AG04450 (cell line): ENCODE measurements at regions not wholly inside any gene's neighbourhood (a gene's known extent, or its start where the extent isn't known, plus 50 kb on each side); places are given as distances from the start of the nearest gene placed in this dataset.

Experiments used
- CTCF ChIA-PET: fragments of 300-600, 350-600 bp; formaldehyde crosslinking; extraction: SDS; loops from one replicate; lab custom pipeline; 2022; ENCODE audit warnings: antibody characterized with exemption, inconsistent platforms; lab: Charles Lee
- POLR2A ChIA-PET: fragments of 350-600 bp; formaldehyde crosslinking; extraction: SDS; loops from one replicate; lab custom pipeline; 2021; ENCODE audit warnings: antibody characterized with exemption, inconsistent platforms; lab: Yijun Ruan, JAX
- DNase-seq: peaks from one replicate; pipeline ENCODE4 v3.0.0-alpha.2; 2011; ENCODE audit warnings: low read depth, low spot score
- H3K27ac ChIP-seq: one replicate; pipeline ENCODE4 v1.5.1; 2012; ENCODE audit warnings: low read depth, low read length, control low read depth
- H3K27me3 ChIP-seq: one replicate; pipeline ENCODE4 v1.6.0; 2012; ENCODE audit warnings: low read length; ENCODE audit not compliant: control insufficient read depth, insufficient read depth
- H3K4me3 ChIP-seq: 2 replicates; pipeline ENCODE4 v1.5.1; 2011; ENCODE audit warnings: mild to moderate bottlenecking, low read depth, low read length, control low read depth
- H3K9me3 ChIP-seq: 2 replicates; pipeline ENCODE4 v1.5.1; 2012; ENCODE audit warnings: low read length; ENCODE audit not compliant: control insufficient read depth, insufficient read depth
- CTCF ChIP-seq: IDR thresholded peaks from 2 replicates; pipeline ENCODE4 v1.5.1; 2011; ENCODE audit warnings: low read depth, low read length, control low read depth, inconsistent platforms

GRCh38 chr17:81345228-81346089, 49.8 kb upstream of the BAHCC1 start:
- Histone ChIP-seq H3K27ac (peak overlapping the region; percentile 96), H3K9me3 (no peaks in the 10 kb centered on the region; the same call in 1 of the 2 replicates), H3K27me3 (no peaks in the 10 kb centered on the region), H3K4me3 (peak overlapping the region; percentile 97)
- DNase-seq: no peak
- ChIA-PET POLR2A (interaction anchor here (1.0 to 2.5 kb wide), 2 partner anchors 15 to 167 kb away, joined by 3 to 19 read pairs; partner anchors contain the start of gene ACTG1), CTCF (interaction anchor here (0.8 to 1.2 kb wide), 2 partner anchors 47 to 49 kb away, joined by 3 read pairs; partner anchors contain the start of gene BAHCC1)
- peak; percentile 46 for TF ChIP-seq CTCF
